Neural cell (in vitro differentiated cells): ENCODE measurements at regions not wholly inside any gene's neighbourhood (a gene's known extent, or its start where the extent isn't known, plus 50 kb on each side); places are given as distances from the start of the nearest gene placed in this dataset.

Experiments used
- H2AFZ ChIP-seq: fragments of 200-600, 300-800 bp; sonication (generic), shearing (Covaris generic); 2 replicates; pipeline ENCODE4 v1.6.0; 2014; ENCODE audit warnings: low read depth, mild to moderate bottlenecking, antibody characterized with exemption, low read length, moderate library complexity
- H3F3A ChIP-seq: fragments of 200-600 bp; shearing (Covaris generic); 2 replicates; pipeline ENCODE4 v1.6.1; 2016; ENCODE audit warnings: mild to moderate bottlenecking, moderate library complexity, mixed read lengths, antibody characterized with exemption, low read length; ENCODE audit not compliant: insufficient read depth, poor library complexity, severe bottlenecking
- H3K27ac ChIP-seq: fragments of 200-600, 300-800 bp; sonication (generic), shearing (Covaris generic); 2 replicates; pipeline ENCODE4 v1.5.1; 2014; ENCODE audit warnings: mild to moderate bottlenecking, low read length, moderate library complexity
- H3K27me3 ChIP-seq: fragments of 300-800, 200-600 bp; sonication (generic), shearing (Covaris generic); 2 replicates; pipeline ENCODE4 v1.6.0; 2014; ENCODE audit warnings: mild to moderate bottlenecking, low read depth, low read length, moderate library complexity; ENCODE audit not compliant: insufficient read depth
- H3K36me3 ChIP-seq: fragments of 300-800, 200-600 bp; sonication (generic), shearing (Covaris generic); 2 replicates; pipeline ENCODE4 v1.5.1; 2014; ENCODE audit warnings: mild to moderate bottlenecking, antibody characterized with exemption, low read length, moderate library complexity; ENCODE audit not compliant: insufficient read depth
- H3K4me2 ChIP-seq: fragments of 300-800, 200-600 bp; sonication (generic), shearing (Covaris generic); 2 replicates; pipeline ENCODE4 v1.6.0; 2014; ENCODE audit warnings: mild to moderate bottlenecking, low read length
- H3K4me3 ChIP-seq: fragments of 300-800, 200-600 bp; sonication (generic), shearing (Covaris generic); 2 replicates; pipeline ENCODE4 v1.5.1; 2014; ENCODE audit warnings: mild to moderate bottlenecking, low read length, moderate library complexity
- H3K79me2 ChIP-seq: fragments of 200-600 bp; shearing (Covaris generic); replicated peaks from 2 replicates; pipeline ENCODE4 v1.6.0; 2014; ENCODE audit warnings: mild to moderate bottlenecking, low read length, moderate library complexity; ENCODE audit not compliant: insufficient read depth
- H3K9ac ChIP-seq: fragments of 300-800, 200-600 bp; sonication (generic), shearing (Covaris generic); 2 replicates; pipeline ENCODE4 v1.6.1; 2016; ENCODE audit warnings: mild to moderate bottlenecking, low read length, mixed read lengths
- H3K9me2 ChIP-seq: fragments of 200-600 bp; shearing (Covaris generic); 2 replicates; pipeline ENCODE4 v1.6.1; 2016; ENCODE audit warnings: mild to moderate bottlenecking, low read length, mixed read lengths; ENCODE audit not compliant: insufficient read depth
- H3K9me3 ChIP-seq: fragments of 200-600, 300-800 bp; sonication (generic), shearing (Covaris generic); 2 replicates; pipeline ENCODE4 v1.6.1; 2016; ENCODE audit warnings: mild to moderate bottlenecking, mixed run types, low read length, moderate library complexity, mixed read lengths
- H4K20me1 ChIP-seq: fragments of 200-600 bp; shearing (Covaris generic); 2 replicates; pipeline ENCODE4 v1.6.1; 2016; ENCODE audit warnings: mild to moderate bottlenecking, mixed run types; ENCODE audit not compliant: insufficient read depth
- CTCF ChIP-seq: fragments of 450-650 bp; IDR thresholded peaks from 2 replicates; pipeline ENCODE4 v1.5.1; 2014; ENCODE audit warnings: antibody characterized with exemption, mild to moderate bottlenecking, moderate library complexity; ENCODE audit not compliant: poor library complexity, severe bottlenecking
- EP300 ChIP-seq: fragments of 450-650 bp; conservative IDR thresholded peaks from 2 replicates; pipeline ENCODE4 v1.6.1; 2014; ENCODE audit warnings: antibody characterized with exemption, mild to moderate bottlenecking, moderate library complexity; ENCODE audit not compliant: poor library complexity, severe bottlenecking
- EZH2 ChIP-seq: fragments of 200-600, 300-800 bp; shearing (Covaris generic), sonication (generic); IDR thresholded peaks from 2 replicates; pipeline ENCODE4 v1.6.1; 2014; ENCODE audit warnings: antibody characterized with exemption, low read length, borderline replicate concordance, mild to moderate bottlenecking; ENCODE audit not compliant: insufficient read depth, poor library complexity, severe bottlenecking
- POLR2AphosphoS5 ChIP-seq: IDR thresholded peaks from 2 replicates; pipeline ENCODE4 v1.6.1; 2012
- REST ChIP-seq: IDR thresholded peaks from 2 replicates; pipeline ENCODE4 v1.6.1; 2012; ENCODE audit warnings: borderline replicate concordance

GRCh38 chr2:155298001-155298400, 599.5 kb downstream of the KCNJ3 start:
- Histone ChIP-seq H3K79me2 (no peaks in the 10 kb centered on the region), H3K4me3 (no peak overlapping the region), H3K4me2 (no peak overlapping the region), H3K9me3 (no peaks in the 10 kb centered on the region), H4K20me1 (no peaks in the 10 kb centered on the region), H3K36me3 (no peaks in the 10 kb centered on the region), H3K27me3 (no peaks in the 10 kb centered on the region), H3K27ac (no peak overlapping the region), H2AFZ (no peak overlapping the region), H3K9ac (no peak overlapping the region), H3F3A (no peaks in the 10 kb centered on the region), H3K9me2 (no peaks in the 10 kb centered on the region)
- no peak for TF ChIP-seq CTCF
- TF ChIP-seq POLR2AphosphoS5 = no peak
- no peak for TF ChIP-seq REST
- no peak for TF ChIP-seq EP300

GRCh38 chr2:155294358-155294757, 595.9 kb downstream of the KCNJ3 start:
- no peaks in the 10 kb centered on the region for H3K79me2 ChIP-seq
- H4K20me1 ChIP-seq = no peaks in the 10 kb centered on the region
- H3K27me3 ChIP-seq = no peaks in the 10 kb centered on the region
- H3K36me3 ChIP-seq = no peaks in the 10 kb centered on the region
- no peaks in the 10 kb centered on the region for H3K9me2 ChIP-seq
- H3K4me3 ChIP-seq = no peak overlapping the region
- no peak overlapping the region for H3K27ac ChIP-seq
- no peak overlapping the region for H3K9ac ChIP-seq
- H2AFZ ChIP-seq = no peak overlapping the region
- H3K4me2 ChIP-seq = no peak overlapping the region
- H3F3A ChIP-seq = no peaks in the 10 kb centered on the region
- no peak for TF ChIP-seq EZH2
- no peaks in the 10 kb centered on the region for H3K9me3 ChIP-seq

GRCh38 chr2:155281907-155282306, 583.4 kb downstream of the KCNJ3 start:
- H3F3A ChIP-seq = no peaks in the 10 kb centered on the region
- H3K4me3 ChIP-seq = no peak overlapping the region
- H3K27me3 ChIP-seq = no peaks in the 10 kb centered on the region

More at GRCh38 chr2:155281907-155282306, 583.4 kb downstream of the KCNJ3 start:
- TF ChIP-seq EZH2 = no peak
- H3K79me2 ChIP-seq = no peaks in the 10 kb centered on the region
- H3K36me3 ChIP-seq = no peaks in the 10 kb centered on the region
- H3K9me2 ChIP-seq = no peaks in the 10 kb centered on the region
- no peaks in the 10 kb centered on the region for H3K9me3 ChIP-seq
- H2AFZ ChIP-seq = no peak overlapping the region
- H3K9ac ChIP-seq = no peak overlapping the region
- no peaks in the 10 kb centered on the region for H4K20me1 ChIP-seq
- no peak overlapping the region for H3K4me2 ChIP-seq
- no peak overlapping the region for H3K27ac ChIP-seq
